Superior temporal gyrus (tissue), 1 donor: ENCODE measurements at regions not wholly inside any gene's neighbourhood (a gene's known extent, or its start where the extent isn't known, plus 50 kb on each side); places are given as distances from the start of the nearest gene placed in this dataset.
"Not testable (repeated sequence)": the region's sequence is repeated elsewhere in the genome, so short reads cannot be mapped to it uniquely, and the experiment has no call there.

Experiments
- DNase-seq: peaks from one replicate; pipeline ENCODE4 v3.0.0-alpha.2; 2016; ENCODE audit errors: extremely low spot score

DNA sequence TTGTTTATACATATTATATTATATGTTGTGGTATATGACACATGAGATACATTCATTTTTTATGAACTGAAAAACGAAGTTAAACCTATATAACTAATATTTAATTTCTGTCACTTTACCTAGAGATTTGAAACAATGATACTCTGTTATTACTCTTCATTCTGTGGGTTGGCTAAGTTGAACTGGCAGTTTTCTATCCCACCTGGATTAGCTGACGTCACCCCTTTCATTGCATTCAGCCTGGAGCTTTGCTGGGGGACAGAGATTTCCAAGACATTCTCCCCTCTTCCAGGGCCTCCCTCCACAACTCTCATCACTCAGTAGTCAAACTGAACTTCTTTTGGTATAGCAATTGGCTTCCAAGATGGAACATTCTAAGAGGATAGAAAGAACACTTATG lies 309.2 kb upstream of the SATB1 start:
- DNase-seq = no peak

- peak; percentile 28 for DNase-seq
Observed at GRCh38 chr3:18732474-18732873, 307.3 kb upstream of the SATB1 start.

DNA sequence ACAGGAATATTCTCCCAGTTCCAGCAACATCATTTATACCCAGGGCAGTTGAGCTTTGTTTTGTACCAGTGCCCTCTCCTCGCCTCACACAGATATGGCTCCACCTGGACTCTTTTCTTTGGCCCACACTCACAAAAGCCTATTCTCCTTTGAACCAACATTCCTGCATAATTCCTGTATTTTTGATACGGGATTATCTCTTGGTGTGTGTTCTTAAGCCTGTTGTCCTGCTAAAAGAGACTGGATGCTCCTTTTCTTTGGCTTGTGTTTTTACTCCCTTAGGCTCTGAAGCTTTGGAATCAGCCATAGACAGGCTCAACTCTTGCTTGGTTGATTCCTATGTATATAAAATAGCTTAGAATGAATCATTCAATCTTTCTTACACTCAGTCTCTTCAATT lies 305.4 kb upstream of the SATB1 start:
- no peak for DNase-seq

DNA sequence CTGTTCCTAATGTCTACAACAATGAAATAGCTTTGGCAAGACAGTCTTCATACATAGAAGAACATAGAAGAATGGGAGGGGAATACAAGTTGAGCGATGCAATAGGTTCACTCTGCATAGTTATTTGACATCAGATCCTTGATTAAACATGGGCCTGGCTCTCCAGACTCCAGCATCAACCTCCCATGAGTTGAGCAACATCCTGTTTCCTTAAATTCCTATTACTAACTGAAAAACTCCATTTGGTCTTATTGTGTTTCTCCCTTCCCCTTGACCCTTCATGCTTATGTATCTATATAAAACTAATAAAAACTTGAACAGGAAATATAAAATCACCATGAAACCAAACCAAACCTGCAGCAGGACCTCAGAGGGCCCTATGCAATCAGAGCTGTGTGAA lies 304.5 kb upstream of the SATB1 start:
- no peak for DNase-seq

DNA sequence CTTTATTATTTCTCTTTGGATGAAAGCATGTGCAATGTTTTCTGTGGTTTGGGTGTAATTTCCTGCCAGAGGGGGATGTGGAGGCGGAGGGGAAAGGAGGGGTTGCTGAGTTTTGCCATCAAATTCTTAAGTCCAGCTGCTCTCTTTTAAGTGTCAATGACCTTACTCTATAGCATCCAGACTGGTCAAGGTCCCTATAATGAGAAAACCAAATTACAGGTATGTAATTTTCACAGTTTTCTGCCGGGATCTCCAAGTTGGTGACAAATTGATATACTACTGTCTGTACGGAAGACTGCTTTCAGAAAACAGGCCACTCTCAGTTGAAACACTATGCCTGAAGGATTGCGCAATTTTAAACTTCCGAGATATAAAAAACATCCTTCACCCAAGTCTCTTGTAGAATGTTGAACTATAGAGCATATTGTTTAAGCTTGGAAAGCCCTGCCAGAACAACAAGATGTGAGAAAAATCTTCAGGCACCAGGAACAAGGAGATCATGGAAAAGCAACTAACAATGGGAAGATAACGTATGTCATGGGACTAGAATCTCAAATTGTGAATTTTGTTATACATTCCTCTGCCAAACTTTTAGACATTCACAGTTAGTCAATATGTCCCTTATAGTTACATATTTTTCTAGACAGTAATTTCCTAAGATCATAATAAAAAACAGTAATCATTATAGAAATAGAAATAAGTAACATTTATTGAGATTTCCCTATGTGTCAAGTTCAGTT lies 300.7 kb upstream of the SATB1 start:
- no peak for DNase-seq

DNA sequence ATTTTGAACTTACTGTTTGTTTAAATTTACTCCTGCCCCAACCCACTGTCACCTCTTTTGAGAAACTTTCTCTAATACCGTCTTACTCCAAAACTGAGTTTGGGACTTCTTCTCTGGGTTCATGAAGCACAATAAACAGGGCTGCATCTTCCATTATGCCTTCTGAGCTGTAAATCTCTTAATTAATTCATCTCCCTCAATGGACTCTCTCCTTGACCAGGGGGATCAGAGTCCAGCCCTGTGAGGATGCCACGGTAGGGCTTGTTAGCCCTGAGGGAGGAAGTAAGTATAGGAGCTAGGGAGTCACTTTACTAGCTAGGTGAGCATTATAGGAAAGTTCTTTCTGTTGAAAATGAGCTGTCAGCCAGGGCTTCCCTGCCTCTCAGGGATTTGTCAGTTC lies 299.3 kb upstream of the SATB1 start:
- no peak for DNase-seq

- DNase-seq = no peak
Observed at GRCh38 chr3:18723206-18723810, 298.2 kb upstream of the SATB1 start.

DNA sequence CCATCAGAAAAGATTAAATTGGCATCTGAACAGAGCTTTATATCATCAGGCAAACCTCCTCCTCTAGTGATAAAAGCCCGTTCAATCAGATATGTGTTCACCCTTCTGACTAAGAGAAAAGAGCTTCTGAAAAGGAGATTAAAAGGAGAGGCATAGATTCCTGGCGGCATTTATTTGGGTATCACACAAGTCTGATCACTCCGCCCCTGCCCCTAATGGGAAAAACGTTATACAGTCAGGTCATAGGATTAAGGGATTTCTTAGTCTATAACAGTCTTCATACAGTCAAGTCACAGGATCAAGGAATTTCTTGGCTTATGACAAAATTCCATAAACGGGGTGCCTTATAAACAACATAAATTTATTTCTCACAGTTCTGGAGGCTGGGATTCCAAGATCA lies 295.4 kb upstream of the SATB1 start:
- DNase-seq = no peak

GRCh38 chr3:18717598-18717997 lies 292.5 kb upstream of the SATB1 start:
- no peak for DNase-seq

DNA sequence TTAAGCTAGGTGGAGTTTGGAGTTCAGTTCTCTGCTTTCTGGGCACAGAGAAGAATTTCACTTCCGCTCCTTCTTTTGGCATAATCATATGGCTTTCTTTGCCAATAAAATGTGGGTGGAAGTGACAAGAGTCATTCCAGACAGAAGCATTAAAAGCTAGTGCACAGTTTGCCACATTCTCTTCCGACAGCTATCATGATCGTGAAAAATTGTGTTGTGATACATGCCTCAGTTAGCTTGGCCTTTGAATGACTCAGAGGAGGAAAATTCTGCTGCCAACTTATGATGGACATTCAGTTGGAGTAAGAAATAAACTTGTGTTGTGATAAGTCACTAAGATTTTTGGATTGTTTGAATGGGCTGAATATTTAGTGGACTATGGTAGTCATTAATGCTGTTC lies 291.7 kb upstream of the SATB1 start:
- DNase-seq = peak; percentile 29

GRCh38 chr3:18716101-18716500 lies 291.0 kb upstream of the SATB1 start:
- no peak for DNase-seq

- DNase-seq = no peak
Observed at GRCh38 chr3:18715208-18715607, 290.1 kb upstream of the SATB1 start.

DNA sequence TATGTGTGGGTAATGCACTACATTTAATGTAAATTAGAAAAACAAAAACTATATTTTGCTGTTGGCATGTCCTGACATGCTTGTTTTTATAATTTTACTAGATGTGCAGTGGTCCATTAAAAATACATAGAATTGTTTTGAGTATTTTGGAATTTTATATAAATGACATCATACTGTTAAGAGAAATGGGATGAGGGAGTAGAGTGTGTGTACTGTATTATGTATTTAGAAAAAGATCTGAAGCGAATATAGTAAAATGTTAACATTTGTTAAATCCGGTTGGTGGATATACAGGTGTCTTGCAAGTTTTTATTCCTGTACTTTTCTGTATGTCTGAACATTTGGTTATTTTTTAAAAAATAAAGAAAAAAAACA lies 288.4 kb upstream of the SATB1 start:
- DNase-seq = no peak

DNA sequence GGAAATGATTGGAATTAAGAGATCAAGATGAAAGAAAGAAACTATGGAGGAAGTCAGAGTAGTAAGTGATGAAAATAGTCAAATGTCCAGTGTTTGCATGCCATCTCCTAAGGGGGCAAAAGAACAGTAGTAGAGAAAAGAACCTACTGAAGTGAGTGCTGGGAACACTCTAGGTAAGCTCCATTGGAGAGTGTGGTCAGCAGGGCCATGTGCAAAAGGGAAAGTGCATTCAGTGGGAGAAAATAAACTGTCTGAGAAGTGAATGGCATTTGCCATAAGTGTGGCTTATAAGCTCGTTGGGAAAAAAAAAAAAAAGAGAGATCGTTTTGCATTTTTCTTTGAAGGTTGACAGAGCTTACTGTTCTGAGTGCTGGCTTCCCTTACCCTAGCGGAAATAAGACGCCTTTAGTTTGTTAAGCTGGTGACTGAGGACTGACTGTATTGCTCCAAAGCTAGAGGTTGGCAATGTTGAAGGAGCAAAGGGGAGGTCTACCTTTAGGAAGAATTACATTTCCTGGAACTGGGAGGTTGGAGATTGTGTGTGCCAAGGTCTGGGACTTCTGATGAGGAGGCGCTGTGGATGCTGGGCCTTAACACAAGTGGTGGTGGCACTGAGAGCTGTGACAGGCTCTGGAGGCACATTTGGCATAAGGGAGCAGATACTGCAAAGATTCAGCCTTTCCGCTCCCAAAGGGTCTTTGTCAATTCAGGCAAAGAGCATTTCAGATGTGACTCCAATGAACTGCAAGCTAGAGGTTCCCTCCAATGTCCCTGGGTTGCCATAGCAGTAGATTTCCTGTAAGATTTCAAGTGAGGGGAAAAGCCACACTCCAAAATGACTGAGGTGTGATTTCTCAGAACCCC lies 287.8 kb upstream of the SATB1 start:
- DNase-seq = no peak

GRCh38 chr3:18704326-18704725 lies 279.2 kb upstream of the SATB1 start:
- DNase-seq = no peak

DNA sequence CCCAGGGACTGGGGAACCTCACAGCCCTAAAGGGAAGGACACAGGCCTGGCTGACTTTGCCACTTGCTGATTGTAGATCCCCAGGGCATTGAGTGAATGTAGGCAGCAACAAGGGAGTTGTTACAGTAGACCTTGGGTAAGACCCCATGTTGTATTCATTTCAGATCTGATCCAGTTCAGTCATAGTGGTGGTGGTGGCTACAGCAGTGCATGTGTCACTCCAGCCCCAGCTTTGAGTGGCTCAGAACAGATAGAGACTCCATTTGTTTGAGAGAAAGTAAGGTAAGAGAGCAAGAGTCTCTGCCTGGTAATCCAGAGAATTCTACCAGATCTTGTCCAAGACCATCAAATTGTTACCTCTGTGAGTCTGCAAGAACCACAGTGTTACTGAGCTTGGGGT lies 278.7 kb upstream of the SATB1 start:
- DNase-seq = no peak

GRCh38 chr3:18693588-18694329 lies 268.6 kb upstream of the SATB1 start:
- DNase-seq = not testable (repeated sequence)

- no peak for DNase-seq
Observed at GRCh38 chr3:18687286-18687685, 262.1 kb upstream of the SATB1 start.

DNA sequence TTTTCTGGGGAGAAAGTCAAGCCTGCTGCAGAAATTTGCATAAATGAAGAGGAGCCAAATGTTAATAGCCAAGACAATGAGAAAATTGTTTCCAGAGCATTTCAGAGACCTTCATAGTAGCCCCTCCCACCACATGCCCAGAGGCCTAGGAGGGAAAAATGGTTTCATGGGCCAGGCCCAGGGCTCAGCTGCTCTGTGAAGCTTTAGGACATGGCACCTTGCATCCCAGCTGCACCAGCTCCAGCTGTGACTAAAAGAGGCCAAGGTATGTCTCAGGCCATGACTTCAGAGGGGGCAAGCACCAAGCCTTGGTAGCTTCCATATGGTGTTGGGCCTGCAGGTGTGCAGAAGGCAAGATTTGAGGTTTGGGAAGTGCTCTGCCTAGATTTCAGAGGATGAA lies 258.8 kb upstream of the SATB1 start:
- DNase-seq = no peak

DNA sequence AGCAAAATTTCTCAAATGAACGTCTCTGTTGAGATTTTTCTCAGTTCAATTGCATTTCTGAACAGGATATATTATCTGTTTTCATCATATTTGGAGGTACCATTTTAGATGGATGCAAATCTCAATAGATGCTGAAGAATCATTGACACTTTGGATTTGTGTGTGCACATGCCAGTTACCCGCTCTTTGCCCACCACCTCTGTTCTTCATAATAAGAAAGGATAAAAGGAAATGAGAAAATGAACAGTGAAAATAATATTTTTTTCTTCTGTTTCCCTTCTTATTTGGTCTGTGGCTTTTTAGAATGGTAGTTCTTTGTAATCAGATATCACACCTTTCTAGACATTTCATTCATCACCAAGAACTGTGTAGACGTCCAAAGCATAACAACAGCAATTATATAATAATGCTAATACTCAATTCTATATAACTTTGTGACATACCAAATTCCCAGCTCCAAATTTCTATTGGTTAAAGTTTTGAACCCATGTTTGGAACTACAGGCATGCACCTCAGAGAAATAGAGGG lies 256.7 kb upstream of the SATB1 start:
- DNase-seq = no peak

GRCh38 chr3:18680758-18681157 lies 255.6 kb upstream of the SATB1 start:
- no peak for DNase-seq

DNA sequence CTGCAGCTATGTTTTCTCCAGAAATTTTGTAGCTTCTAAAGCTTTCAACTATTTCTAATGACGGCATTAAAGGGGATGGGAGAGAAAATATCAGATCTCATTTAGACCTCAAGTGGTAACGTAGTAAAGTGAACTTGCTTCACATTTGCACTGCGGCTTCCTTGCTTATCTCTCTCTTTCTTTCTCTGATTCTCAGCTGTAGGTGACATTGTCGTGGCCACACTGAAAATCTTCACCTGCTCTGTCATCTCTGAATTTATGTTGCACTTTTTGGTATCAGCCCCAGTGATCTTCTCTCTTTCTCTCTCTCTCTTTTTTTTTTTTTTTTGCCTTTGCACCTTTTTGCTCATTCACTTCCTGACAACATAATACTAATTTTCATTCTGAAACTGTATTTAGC lies 254.1 kb upstream of the SATB1 start:
- no peak for DNase-seq
